GM18951 (cell line): ENCODE measurements at regions not wholly inside any gene's neighbourhood (a gene's known extent, or its start where the extent isn't known, plus 50 kb on each side); places are given as distances from the start of the nearest gene placed in this dataset.

Experiments
- POLR2A ChIP-seq: IDR thresholded peaks from 4 replicates; pipeline ENCODE4 v1.6.1; 2011; ENCODE audit warnings: mild to moderate bottlenecking; ENCODE audit not compliant: insufficient read length, insufficient read depth; ENCODE audit errors: extremely low read depth
- in situ Hi-C: fragments of 300-500 bp; cut with MboI; formaldehyde crosslinking; loops from one replicate; pipeline ENCODE4 v1.12.0; 2022; ENCODE audit warnings: low sequenced_read_pairs, mixed read lengths, inconsistent platforms; ENCODE audit not compliant: unreplicated experiment

DNA sequence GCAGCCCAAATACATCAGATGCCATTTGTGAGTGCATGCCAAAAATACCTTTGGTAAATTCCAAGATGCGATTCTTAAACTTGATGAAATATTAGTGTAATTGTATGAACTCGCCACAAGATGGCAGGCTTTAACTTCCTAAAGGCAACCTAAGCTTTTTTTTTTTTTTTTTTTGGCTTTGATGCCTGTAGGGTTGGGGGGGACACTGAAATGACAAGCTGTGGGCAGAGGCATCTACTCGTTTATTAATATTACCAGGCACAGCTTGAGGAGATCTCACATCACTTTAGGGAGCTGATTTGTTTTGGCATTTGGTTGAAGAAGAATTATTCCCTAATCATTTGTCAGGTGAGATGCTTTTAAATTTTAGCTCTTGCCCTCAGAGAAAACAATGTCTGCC lies 126.7 kb upstream of the CCDC196 start:
- TF ChIP-seq POLR2A = no peak
- in situ Hi-C loops = no loop called here

DNA sequence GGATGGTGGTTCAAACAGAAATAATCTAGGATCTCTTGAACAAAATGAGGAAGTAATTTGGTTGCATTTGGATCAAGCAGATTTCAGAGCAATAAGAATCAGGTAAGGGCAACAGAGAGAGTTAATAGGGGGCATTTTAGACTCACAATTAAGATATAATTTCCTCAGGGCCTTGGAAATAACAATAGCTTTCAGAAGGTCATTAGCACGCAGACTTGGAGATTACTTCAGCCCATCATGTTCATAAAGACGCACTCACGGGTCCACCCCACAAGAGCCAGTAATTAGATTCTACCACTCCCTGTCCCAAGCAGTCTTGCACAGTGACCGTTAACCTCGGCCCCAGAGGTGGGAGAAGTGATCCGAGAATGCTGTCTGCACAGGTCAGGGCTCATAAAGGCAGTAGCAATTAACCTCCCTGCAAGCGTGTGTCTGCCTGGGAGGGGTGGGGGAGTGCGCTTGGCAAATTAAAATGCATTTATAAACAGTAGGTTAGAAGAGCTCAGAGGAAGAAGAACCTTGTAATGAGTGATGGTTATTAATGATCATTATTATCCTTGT lies 125.7 kb upstream of the CCDC196 start:
- TF ChIP-seq POLR2A = no peak
- in situ Hi-C loops = no loop called here

DNA sequence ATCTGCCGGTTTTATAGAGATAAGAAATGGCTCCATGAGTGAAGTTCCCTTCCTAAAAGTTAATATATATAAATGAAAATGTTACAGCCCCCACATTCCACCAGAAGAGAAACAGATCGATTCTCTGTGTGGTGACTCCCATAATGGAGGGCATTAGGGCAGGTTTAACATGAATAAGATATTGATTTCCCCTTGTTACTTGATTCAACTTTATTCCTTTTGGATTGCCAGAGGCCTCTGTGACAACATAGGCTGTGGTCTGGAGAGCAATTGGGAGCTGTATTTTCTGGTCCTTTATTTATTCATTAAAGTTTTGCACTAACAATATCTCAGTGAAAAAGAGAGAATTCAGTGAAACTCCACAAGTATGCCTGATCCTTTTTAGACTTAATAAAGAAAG lies 125.2 kb upstream of the CCDC196 start:
- TF ChIP-seq POLR2A = no peak
- in situ Hi-C loops = no loop called here

DNA sequence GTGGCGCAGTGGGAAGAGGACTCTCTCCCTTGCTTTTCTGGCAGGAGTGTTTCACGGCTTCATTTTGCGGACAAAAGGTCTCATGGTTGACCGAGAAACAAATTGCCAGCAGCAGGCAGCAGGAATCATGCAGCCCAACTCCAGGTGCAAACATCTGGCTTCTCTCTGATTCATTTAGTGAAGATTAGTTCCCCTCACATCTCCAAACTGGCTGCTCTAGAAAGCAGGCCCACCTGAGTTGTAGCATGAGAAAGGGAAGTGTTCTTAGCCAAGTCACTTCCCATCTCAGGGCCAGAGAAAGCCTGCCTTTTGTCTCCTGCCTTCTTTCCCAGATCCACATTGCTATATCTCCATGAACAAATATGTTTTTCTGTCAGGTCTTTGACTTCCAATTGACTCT lies 120.8 kb upstream of the CCDC196 start:
- no peak for TF ChIP-seq POLR2A
- in situ Hi-C loops = no loop called here

DNA sequence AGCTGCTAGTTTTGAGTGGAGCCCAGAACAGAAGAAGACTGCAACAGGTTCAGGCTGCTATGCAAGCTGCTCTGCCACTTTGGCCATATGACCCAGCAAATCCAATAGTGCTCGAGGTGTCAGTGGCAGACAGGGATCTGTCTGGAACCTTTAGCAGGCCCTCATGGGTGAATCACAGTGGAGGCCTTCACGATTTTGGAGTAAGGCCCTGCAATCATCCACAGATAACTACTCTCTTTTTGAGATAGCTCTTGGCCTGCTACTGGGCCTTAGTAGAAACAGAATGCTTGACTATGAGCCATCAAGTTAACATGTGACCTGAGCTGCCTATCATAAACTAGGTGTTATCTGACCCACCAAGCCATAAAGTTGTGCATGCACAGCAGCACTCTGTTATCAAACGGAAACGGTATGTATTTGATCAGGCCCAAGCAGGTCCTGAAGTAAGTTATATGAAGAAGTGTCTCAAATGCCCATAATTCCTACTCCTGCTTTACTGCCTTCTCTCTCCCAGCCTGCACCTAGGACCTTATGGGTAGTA lies 116.9 kb upstream of the CCDC196 start:
- no peak for TF ChIP-seq POLR2A
- in situ Hi-C loops = no loop called here

DNA sequence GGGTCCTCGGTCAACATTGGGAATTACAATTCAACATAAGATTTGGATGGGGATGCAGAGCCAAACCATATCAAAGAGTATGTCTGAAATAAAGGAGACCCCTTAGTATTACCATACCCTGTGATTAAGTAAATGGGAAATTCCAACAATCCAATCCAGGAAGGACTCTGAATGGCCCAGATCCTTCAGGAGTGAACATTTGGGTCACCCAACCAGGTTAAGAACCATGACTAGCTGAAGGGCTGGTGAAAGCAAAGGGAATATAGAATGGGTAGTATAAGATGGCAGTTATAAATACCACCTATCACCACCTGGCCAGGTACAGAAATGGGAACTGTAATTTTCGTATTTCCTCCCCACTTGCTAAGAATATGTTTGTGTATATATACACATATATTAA lies 114.4 kb upstream of the CCDC196 start:
- TF ChIP-seq POLR2A = no peak

DNA sequence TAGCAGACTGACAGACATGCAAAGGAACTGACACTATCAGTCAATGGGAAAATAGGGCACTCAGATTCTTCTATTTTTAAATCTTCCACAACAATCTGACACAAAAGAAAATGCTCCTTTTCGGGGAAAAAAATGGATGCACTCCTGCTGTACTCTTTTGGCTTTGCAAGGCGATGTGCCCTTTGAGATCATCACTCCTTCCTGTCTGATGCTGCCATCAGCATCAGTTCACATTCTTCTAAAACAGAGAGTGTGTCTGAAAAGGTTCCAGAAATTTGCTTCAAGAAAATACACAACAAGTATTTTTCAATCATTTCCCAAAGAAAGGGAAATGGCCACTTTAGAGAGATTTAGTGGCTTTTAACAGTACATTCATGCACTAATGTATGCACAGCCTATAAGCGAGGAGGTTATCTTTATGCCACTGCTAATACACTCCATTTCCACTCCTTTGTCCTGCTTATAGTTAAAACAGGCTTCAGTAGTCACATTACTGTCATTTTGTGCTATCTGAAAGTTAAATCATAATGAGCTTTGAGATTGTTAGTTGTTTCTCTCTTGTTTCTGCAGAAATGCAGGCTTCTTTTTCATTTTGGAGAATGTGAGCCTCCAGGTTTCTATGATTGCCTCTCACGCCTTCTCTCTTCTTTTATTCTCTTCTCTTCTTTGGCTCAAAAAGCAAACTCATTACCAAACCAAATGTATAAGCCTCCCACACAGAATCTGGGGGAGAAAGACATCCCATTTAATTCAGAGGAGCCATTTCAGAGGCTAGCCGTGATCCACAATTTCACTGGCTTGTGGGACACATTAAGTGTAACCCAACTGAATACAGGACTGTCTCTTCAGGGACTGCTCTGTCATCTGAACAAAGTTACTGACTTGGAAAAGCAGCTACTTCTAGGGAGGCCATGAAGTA lies 110.9 kb upstream of the CCDC196 start:
- in situ Hi-C loops = no loop called here
- no peak for TF ChIP-seq POLR2A

More for the DNA sequence above, 114.4 kb upstream of the CCDC196 start:
- in situ Hi-C loops = no loop called here

DNA sequence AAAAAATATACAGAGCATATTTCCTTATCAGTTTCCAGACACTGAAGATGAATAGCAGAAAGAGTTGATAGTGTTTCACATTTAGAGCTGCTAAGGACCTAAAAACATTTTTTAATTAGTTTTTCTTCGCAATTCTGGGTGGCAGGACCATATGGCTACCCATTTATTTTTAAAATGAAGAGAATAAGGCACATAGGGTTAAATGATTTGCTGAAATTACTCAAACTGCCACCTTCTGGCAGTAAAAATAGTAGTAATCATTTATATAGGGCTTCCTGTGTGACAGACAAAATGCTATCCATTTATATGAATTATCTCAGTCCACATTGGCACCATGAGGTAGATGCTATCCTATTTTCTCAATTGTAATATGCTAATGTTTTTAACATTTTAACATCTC lies 108.6 kb upstream of the CCDC196 start:
- no peak for TF ChIP-seq POLR2A

DNA sequence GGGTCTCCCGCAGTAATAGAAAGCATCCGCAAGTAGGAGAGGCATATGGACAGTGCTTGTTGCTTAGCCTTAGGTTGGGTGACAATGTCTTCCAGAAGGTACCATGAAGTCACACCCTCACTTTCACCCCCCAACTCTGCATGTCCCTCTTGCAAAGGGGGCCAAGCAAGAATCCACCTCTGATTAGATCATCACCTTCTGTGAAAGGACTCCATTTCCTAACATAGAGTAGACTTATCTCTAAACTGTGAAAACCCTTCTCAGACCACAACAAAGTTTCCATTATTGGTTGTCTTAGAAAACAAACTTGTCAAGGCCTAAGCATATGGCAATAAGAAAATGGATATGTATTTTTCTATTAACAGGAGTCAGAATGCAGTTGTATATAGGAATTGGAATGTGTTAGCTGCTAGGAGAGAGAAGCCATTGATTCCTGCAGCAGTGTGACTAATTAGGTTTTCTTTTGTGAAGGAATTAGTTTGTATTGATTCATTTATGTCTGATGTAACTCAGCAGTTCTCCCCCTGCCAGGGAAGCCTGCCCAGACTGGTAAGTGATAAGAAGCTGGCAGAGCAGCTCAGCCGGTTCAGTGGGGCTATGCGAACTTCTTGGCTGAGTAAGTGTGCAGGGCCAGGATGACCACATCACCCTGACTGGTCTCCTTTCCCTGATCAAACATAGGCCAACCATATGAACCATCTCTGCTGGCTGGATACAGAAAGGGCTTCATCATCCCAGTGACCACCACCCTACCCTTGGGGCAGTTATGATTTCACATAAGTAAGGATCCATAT lies 107.3 kb upstream of the CCDC196 start:
- in situ Hi-C loops = no loop called here
- no peak for TF ChIP-seq POLR2A

More for the DNA sequence above, 108.6 kb upstream of the CCDC196 start:
- in situ Hi-C loops = no loop called here

DNA sequence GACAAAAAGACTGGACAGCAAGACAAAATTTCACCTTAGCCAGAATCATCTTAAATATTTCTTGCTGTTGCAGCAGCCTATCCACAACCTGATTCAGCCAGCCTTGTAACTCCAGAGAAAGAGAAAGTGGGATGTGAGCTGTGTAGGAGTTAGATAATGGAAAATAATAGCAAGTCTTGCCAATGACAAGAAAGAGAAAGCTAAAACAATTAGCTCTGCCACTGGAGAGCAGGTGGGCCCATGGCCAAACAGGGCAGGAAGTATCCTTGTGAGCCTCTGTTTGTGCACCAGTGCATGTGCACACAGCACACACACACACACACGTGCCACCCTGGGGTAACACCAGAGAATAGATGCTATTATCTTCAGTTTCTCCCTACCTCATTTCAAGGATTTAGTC lies 106.0 kb upstream of the CCDC196 start:
- in situ Hi-C loops = no loop called here

DNA sequence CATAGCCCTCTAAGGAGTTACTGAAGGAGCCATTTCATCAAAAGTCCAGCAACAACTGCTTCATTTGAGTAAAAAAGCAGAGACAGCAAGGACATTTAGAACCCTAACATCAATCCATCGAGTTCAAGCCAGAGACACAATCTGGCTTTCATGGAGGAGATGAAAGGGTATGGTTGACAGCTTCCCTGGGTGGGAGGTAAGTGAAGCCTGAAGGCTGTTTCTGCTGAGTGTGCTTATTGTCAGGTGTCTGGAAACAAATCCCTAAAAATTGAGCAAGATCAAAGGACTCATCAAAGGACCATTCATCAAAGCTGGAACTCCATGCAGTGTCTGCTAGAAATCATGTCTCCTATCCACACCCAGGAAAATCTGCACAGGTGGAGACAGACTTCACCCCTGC lies 104.4 kb upstream of the CCDC196 start:
- in situ Hi-C loops = no loop called here

More for the DNA sequence above, 106.0 kb upstream of the CCDC196 start:
- TF ChIP-seq POLR2A = no peak

DNA sequence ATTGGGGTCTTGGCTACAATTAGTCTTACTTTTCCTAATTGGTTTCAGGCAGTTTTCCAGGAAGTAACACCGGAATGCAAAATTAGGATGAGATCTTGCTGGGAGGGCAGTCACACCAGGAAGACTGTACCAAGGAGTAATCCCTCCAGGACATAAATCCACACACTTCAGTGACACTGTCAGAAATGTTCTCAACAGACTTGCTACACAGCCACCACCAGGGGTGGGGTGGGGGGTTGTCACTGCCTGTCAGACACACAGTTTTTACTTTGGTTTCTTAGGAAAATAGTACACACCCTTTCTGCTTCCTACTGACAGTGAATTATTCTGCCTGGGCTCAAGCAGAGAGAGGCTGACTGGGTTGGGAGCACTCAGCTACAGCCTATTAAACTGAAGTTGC lies 102.9 kb upstream of the CCDC196 start:
- TF ChIP-seq POLR2A = no peak
- in situ Hi-C loops = no loop called here

More for the DNA sequence above, 104.4 kb upstream of the CCDC196 start:
- TF ChIP-seq POLR2A = no peak

DNA sequence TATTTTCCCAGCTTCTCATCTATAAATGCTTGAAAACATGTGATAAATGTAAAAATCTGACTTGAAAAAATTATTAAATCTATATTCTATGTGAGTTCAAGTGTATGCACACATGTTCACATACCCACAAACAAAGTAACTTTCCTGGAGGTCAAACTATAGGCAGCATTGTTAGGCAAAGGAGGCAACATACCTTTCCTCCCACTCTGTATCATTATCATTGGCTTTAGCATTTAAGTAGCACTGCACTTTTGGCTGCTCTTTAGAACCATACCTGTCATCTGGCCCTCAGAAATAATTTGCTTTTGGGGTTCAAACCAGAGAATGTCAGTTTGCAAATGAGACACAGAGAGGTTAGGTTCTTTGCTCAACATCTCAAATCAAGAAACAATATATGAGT lies 102.4 kb upstream of the CCDC196 start:
- in situ Hi-C loops = no loop called here
- TF ChIP-seq POLR2A = no peak

DNA sequence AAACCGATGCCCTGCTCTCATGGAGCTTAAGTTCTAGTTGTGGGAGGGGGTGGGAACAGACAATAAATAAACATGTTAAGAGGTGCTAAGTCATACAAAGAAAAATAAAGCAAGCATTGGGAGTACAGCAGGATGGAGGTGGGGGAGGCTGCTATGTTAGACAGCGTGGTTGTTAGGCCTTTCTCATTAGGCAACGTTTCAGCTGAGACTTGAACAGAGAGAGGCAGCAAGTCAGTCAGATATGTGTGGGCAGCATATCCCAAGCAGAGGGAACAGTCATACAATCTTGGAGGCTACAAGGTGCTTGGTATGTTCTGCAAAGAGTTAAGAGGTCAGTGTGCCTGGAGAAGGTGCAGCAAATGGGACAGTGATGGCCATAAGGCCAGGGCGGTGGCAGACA lies 97.7 kb upstream of the CCDC196 start:
- in situ Hi-C loops = no loop called here
- no peak for TF ChIP-seq POLR2A

DNA sequence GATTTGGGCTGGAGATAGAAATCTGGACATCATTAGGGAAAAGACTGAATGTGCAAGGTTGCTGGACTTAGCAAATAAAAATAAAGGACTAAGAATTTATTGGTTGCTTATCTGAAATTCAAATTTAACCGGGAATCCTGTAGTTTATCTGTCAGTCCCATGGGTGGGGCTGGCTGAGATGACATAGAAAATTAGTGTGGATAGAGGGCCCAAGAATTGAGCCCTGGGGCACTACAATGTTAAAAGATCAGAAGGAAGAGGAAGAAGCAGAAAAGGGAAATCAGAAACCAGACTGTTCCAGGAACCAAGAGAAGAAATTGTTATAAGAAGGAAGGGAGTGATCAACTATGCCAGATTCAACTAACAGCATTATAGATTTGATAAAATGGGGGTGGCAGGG lies 96.7 kb upstream of the CCDC196 start:
- in situ Hi-C loops = no loop called here
- no peak for TF ChIP-seq POLR2A
